ENCODE measurements at regions not wholly inside any gene's neighbourhood (a gene's known extent, or its start where the extent isn't known, plus 50 kb on each side); places are given as distances from the start of the nearest gene placed in this dataset.

DNA sequence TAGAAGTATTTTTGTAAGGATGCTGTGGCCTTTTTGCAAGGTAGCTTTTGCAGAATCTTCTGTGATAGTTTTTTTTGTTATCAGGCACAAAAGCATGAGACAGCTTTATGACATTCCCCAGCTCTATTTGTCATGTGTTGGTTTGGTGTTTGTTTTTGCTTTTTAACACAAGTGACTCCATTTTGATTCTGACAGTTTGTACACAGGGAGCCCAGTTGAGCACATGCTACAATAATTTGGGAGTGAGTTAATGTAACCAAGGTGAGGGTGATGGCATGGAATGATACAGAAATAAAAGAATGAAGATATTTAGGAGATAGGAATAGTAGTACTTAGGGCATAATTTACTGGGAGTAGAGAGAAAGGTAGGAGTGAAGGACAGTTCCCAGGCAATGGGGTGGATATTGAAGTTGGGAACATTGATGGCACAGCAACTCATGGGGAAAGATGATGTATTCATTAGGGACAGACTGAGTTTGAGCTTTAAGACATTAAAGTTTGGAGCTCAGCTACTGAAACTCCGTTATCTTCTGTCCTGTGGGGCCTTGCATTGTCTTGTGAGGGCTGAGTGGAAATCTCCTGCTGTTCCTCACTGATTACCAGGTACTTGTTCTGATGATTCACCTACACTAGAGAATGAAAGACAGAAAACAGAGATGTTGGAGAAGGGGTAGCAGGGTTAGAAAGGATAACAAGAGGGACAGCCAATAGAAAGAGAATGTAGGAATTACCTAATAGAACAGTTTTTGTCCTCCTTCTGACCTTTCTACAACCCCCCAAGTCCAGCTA is 88.3 kb upstream of the CCDC112 start:
- no peaks in the 10 kb centered on the region for H3K4me1 ChIP-seq
- no peaks in the 10 kb centered on the region for H3K36me3 ChIP-seq
- WGBS, 2 donors, result 58 to 76% methylated on average over 1 of the region's 1 CpG
- H3K9me3 ChIP-seq, result no peaks in the 10 kb centered on the region
- no peak overlapping the region for H3K27ac ChIP-seq
- H3K4me3 ChIP-seq, result no peak overlapping the region
- DNase-seq (ENCODE audit: low spot score in 2 of 2), result no peak
- no peaks in the 10 kb centered on the region for H3K27me3 ChIP-seq
- TF ChIP-seq, protein P1, sequence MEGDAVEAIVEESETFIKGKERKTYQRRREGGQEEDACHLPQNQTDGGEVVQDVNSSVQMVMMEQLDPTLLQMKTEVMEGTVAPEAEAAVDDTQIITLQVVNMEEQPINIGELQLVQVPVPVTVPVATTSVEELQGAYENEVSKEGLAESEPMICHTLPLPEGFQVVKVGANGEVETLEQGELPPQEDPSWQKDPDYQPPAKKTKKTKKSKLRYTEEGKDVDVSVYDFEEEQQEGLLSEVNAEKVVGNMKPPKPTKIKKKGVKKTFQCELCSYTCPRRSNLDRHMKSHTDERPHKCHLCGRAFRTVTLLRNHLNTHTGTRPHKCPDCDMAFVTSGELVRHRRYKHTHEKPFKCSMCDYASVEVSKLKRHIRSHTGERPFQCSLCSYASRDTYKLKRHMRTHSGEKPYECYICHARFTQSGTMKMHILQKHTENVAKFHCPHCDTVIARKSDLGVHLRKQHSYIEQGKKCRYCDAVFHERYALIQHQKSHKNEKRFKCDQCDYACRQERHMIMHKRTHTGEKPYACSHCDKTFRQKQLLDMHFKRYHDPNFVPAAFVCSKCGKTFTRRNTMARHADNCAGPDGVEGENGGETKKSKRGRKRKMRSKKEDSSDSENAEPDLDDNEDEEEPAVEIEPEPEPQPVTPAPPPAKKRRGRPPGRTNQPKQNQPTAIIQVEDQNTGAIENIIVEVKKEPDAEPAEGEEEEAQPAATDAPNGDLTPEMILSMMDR (IDR thresholded peaks at IDR 0.05), result no peak
- no peak for TF ChIP-seq POLR2A (IDR thresholded peaks at IDR 0.05)
- TF ChIP-seq EP300 (IDR thresholded peaks at IDR 0.05), result no peak

DNA sequence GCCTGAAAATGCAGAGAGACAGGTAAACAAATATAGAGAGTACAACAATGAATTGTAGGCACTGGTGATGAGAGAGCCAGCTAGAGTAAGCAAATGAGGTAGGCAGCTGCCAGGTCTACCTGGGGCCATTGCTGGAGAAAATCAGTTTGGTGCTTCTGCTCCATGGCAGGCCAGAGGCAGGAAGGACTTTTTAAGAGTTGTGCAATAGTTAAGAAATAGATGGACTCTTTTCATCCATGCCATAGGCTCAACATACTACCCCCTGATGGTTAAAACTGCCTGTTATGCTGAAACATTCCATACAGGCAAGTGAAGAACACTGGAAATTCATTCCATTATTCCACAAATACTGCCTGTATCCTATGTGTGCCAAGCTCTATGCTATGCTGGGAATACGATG is 86.5 kb upstream of the CCDC112 start:
- Histone ChIP-seq H3K9me3 (no peaks in the 10 kb centered on the region), H3K4me1 (peaks cover 0 to 2% (median 1%) of the 10 kb centered on the region in 4 donors), H3K36me3 (no peaks in the 10 kb centered on the region), H3K27me3 (no peaks in the 10 kb centered on the region), H3K27ac (no peak overlapping the region), H3K4me3 (no peak overlapping the region)
- no peak for DNase-seq (ENCODE audit: low spot score in 2 of 2)
- WGBS, 2 donors, result 71 to 82% methylated on average over 1 of the region's 1 CpG
- TF ChIP-seq EP300 (IDR thresholded peaks at IDR 0.05) (no peak), POLR2A (IDR thresholded peaks at IDR 0.05) (no peak)
- TF ChIP-seq, protein P1 (IDR thresholded peaks at IDR 0.05), result no peak

DNA sequence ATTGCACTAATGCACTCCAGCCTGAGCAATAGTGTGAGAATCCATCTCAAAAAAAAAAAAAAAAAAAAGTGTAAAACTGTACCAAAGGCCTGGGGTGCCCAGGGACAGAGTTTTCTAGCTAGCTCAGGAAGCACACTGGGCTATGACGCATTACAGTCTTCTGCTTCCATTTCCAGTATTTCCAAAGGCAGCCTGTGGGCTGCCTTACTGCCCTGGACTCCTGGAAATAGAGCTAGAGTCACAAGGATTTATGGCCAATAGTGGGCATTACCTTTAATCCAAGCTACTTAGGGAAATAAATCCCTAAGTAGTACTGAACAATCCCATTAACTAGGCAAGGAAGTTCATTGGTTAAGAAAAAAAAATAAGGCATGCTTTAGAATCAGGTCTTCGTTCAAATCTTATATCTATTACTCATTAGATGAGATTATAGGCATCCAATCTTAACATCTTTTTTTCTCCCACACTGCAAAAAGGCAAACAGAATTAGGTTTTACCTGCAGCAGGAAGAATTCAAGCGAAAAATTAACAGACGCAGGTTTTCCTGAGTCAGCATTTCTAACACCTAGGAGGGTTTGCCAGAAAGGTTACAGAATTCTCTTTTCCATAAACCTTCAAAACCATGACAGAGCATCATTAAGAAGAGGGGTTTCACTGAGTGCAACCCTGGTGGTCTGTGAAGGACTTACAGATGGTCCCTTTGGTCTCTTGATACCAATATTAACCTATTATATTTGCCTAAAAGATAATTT is 85.6 kb upstream of the CCDC112 start:
- Histone ChIP-seq H3K4me3 (no peak overlapping the region), H3K27me3 (no peaks in the 10 kb centered on the region), H3K27ac (no peak overlapping the region), H3K36me3 (no peaks in the 10 kb centered on the region), H3K4me1 (peaks cover 0 to 8% (median 7%) of the 10 kb centered on the region in 4 donors), H3K9me3 (no peaks in the 10 kb centered on the region)
- TF ChIP-seq, protein P1 (IDR thresholded peaks at IDR 0.05), result no peak
- TF ChIP-seq EP300 (IDR thresholded peaks at IDR 0.05), result no peak
- 73 to 74% methylated on average over 4 of the region's 4 CpGs for WGBS, 2 donors
- DNase-seq (ENCODE audit: low spot score in 2 of 2), result no peak

DNA sequence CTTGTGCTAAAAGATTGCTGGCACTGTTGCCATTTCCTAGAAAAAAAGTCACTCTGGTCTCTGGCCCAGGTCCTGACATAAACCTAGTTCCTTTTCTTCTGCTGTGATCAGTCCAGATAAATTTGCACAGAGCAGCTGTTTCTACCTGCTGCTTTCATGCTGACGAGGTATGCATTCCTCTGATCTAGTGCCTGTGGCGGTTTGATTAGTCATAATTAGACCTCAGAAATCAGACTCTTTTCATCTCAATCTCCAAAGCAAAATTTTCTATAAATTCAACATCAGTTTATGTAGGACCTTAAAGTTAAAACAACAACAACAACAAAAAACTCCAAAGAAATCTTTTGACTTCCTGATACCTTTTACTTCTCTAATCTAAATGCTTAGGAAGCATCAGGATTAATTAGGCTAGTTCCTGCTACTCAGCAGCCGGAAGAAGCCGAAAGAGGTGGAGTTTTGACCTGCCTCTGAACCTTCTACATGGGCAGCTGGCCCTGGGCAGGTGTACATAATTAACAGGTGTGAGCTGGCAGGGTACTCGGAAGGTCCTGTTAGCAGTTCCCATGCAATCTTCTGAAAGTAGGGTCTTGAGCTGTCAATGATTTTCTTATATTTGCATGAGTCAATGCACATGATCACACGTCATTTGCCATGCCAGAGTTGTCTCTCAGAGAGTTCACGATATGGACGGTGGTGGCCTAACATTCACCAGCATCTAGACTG is 83.3 kb upstream of the CCDC112 start:
- H3K9me3 ChIP-seq, result no peaks in the 10 kb centered on the region
- H3K27me3 ChIP-seq, result no peaks in the 10 kb centered on the region
- peaks cover 0 to 10% (median 8%) of the 10 kb centered on the region in 4 donors for H3K4me1 ChIP-seq
- no peak overlapping the region for H3K4me3 ChIP-seq
- no peaks in the 10 kb centered on the region for H3K36me3 ChIP-seq
- DNase-seq (ENCODE audit: low spot score in 2 of 2), result no peak
- no peak for TF ChIP-seq EP300 (IDR thresholded peaks at IDR 0.05)
- TF ChIP-seq, protein P1 (IDR thresholded peaks at IDR 0.05), result no peak
- TF ChIP-seq POLR2A (IDR thresholded peaks at IDR 0.05), result no peak
- no peak overlapping the region for H3K27ac ChIP-seq
- 80 to 85% methylated on average over 8 of the region's 8 CpGs for WGBS, 2 donors
